ENCODE measurements at regions not wholly inside any gene's neighbourhood (a gene's known extent, or its start where the extent isn't known, plus 50 kb on each side); places are given as distances from the start of the nearest gene placed in this dataset.

- TF ChIP-seq POLR2A (IDR thresholded peaks at IDR 0.05) (no peak), CTCF (IDR thresholded peaks at IDR 0.05) (no peak), POLR2AphosphoS5 (IDR thresholded peaks at IDR 0.05) (no peak)
Measured at GRCh38 chr12:13687633-13688032, 293.8 kb downstream of the GRIN2B start.

Measured in breast epithelium (tissue), 3 donors.